OCI-LY3 (cell line): ENCODE measurements at regions not wholly inside any gene's neighbourhood (a gene's known extent, or its start where the extent isn't known, plus 50 kb on each side); places are given as distances from the start of the nearest gene placed in this dataset.

Experiments used
- CTCF ChIP-seq: fragments of 200-600, 300-600 bp; sonication (generic); IDR thresholded peaks from 2 replicates; pipeline ENCODE4 v1.5.1; 2014; ENCODE audit warnings: antibody characterized with exemption, low read length, low read depth
- EZH2phosphoT487 ChIP-seq: fragments of 200-600 bp; shearing (Covaris generic); IDR thresholded peaks from 2 replicates; pipeline ENCODE4 v1.6.1; 2018; ENCODE audit warnings: antibody characterized with exemption, mixed run types, low read depth

GRCh38 chr2:121052023-121052422, 233.0 kb downstream of the TFCP2L1 start:
- TF ChIP-seq CTCF (no peak), EZH2phosphoT487 (no peak)
